Right atrium auricular region (tissue), 2 donors: ENCODE measurements at regions not wholly inside any gene's neighbourhood (a gene's known extent, or its start where the extent isn't known, plus 50 kb on each side); places are given as distances from the start of the nearest gene placed in this dataset.

Source experiments
- DNase-seq: peaks from one replicate; pipeline ENCODE4 v3.0.0-alpha.2; 2019; ENCODE audit warnings: low spot score
- H3K27ac ChIP-seq, 2 donors: fragments of 200-600 bp; sonication (generic); 1 replicate in 1 of 2; 2 replicates in 1 of 2; pipeline ENCODE4 v1.5.1; 2016 to 2019
- H3K27me3 ChIP-seq, 2 donors: fragments of 200-600 bp; sonication (generic); one replicate each; pipeline versions ENCODE4 v1.5.1 to v1.6.0; 2017 to 2019
- H3K36me3 ChIP-seq: fragments of 200-600 bp; sonication (generic); one replicate; pipeline ENCODE4 v1.5.1; 2016
- H3K4me1 ChIP-seq, 2 donors: fragments of 200-600 bp; sonication (generic); one replicate each; pipeline versions ENCODE4 v1.5.1 to v1.6.0; 2017 to 2019
- H3K4me3 ChIP-seq, 2 donors: fragments of 200-600 bp; sonication (generic); 1 replicate in 1 of 2; 2 replicates in 1 of 2; pipeline ENCODE4 v1.5.1; 2017 to 2019; ENCODE audit warnings: mild to moderate bottlenecking in 1 of 2, moderate library complexity in 1 of 2
- H3K9me3 ChIP-seq, 2 donors: fragments of 200-600 bp; sonication (generic); one replicate each; pipeline ENCODE4 v1.5.1; 2019
- CTCF ChIP-seq, 2 donors: fragments of 200-600 bp; sonication (generic); IDR thresholded peaks; one replicate each; pipeline ENCODE4 v1.5.1; 2019; ENCODE audit warnings: antibody characterized with exemption in 2 of 2

- DNase-seq, result no peak
Measured at GRCh38 chr6:1500913-1501312, 108.8 kb upstream of the FOXC1 start.

GRCh38 chr6:1502041-1502440, 107.7 kb upstream of the FOXC1 start:
- Histone ChIP-seq H3K9me3 (no peaks in the 10 kb centered on the region), H3K4me1 (peaks cover 0 to 7% of the 10 kb centered on the region in 2 donors), H3K27me3 (no peaks in the 10 kb centered on the region), H3K27ac (no peak overlapping the region), H3K36me3 (no peaks in the 10 kb centered on the region), H3K4me3 (no peak overlapping the region)
- no peak for DNase-seq
- TF ChIP-seq CTCF (IDR thresholded peaks at IDR 0.05), result no peak

More at GRCh38 chr6:1500913-1501312, 108.8 kb upstream of the FOXC1 start:
- H3K9me3 ChIP-seq, result no peaks in the 10 kb centered on the region
- H3K27ac ChIP-seq, result no peak overlapping the region
- no peaks in the 10 kb centered on the region for H3K36me3 ChIP-seq
- no peaks in the 10 kb centered on the region for H3K27me3 ChIP-seq
- H3K4me1 ChIP-seq, result peaks cover 0 to 7% of the 10 kb centered on the region in 2 donors
- TF ChIP-seq CTCF (IDR thresholded peaks at IDR 0.05), result no peak
- H3K4me3 ChIP-seq, result no peak overlapping the region

- TF ChIP-seq CTCF (IDR thresholded peaks at IDR 0.05), result no peak
Measured at GRCh38 chr6:1503811-1504210, 105.9 kb upstream of the FOXC1 start.

GRCh38 chr6:1504465-1504864, 105.2 kb upstream of the FOXC1 start:
- H3K27ac ChIP-seq, result no peak overlapping the region
- H3K36me3 ChIP-seq, result no peaks in the 10 kb centered on the region
- no peaks in the 10 kb centered on the region for H3K9me3 ChIP-seq
- peaks cover 0 to 7% of the 10 kb centered on the region in 2 donors for H3K4me1 ChIP-seq
- no peak for DNase-seq
- TF ChIP-seq CTCF (IDR thresholded peaks at IDR 0.05), result no peak
- no peaks in the 10 kb centered on the region for H3K27me3 ChIP-seq
- no peak overlapping the region for H3K4me3 ChIP-seq

More at GRCh38 chr6:1503811-1504210, 105.9 kb upstream of the FOXC1 start:
- H3K4me1 ChIP-seq, result peaks cover 0 to 7% of the 10 kb centered on the region in 2 donors
- H3K27me3 ChIP-seq, result no peaks in the 10 kb centered on the region
- no peak overlapping the region for H3K27ac ChIP-seq
- no peaks in the 10 kb centered on the region for H3K9me3 ChIP-seq
- no peaks in the 10 kb centered on the region for H3K36me3 ChIP-seq
- no peak for DNase-seq
- H3K4me3 ChIP-seq, result no peak overlapping the region

GRCh38 chr6:1507251-1507650, 102.5 kb upstream of the FOXC1 start:
- H3K36me3 ChIP-seq, result no peaks in the 10 kb centered on the region
- H3K9me3 ChIP-seq, result no peaks in the 10 kb centered on the region
- H3K4me3 ChIP-seq, result no peak overlapping the region
- no peak for TF ChIP-seq CTCF (IDR thresholded peaks at IDR 0.05)
- no peaks in the 10 kb centered on the region for H3K27me3 ChIP-seq
- peaks cover 0 to 7% of the 10 kb centered on the region in 2 donors for H3K4me1 ChIP-seq
- DNase-seq, result no peak
- H3K27ac ChIP-seq, result no peak overlapping the region

GRCh38 chr6:1509241-1509640, 100.5 kb upstream of the FOXC1 start:
- Histone ChIP-seq H3K9me3 (no peaks in the 10 kb centered on the region), H3K4me1 (peaks cover 0 to 6% of the 10 kb centered on the region in 2 donors), H3K27ac (no peak overlapping the region), H3K36me3 (no peaks in the 10 kb centered on the region), H3K4me3 (no peak overlapping the region), H3K27me3 (no peaks in the 10 kb centered on the region)
- TF ChIP-seq CTCF (IDR thresholded peaks at IDR 0.05), result no peak
- no peak for DNase-seq
